Activated CD4-positive, CD25-positive, alpha-beta regulatory T cell treated with anti-CD3 and anti-CD28 coated beads, Interleukin-2, amount 50 U/mL, for 72 hours (primary cell): ENCODE measurements at regions not wholly inside any gene's neighbourhood (a gene's known extent, or its start where the extent isn't known, plus 50 kb on each side); places are given as distances from the start of the nearest gene placed in this dataset.

Experiments
- DNase-seq: peaks from one replicate; pipeline ENCODE4 v3.0.0; 2021

GRCh38 chr2:13109516-13109915 lies 392.8 kb downstream of the TRIB2 start:
- DNase-seq, result no peak

GRCh38 chr2:13110825-13111224 lies 394.1 kb downstream of the TRIB2 start:
- no peak for DNase-seq

- DNase-seq, result no peak
These were observed 396.3 kb downstream of the TRIB2 start for GRCh38 chr2:13113002-13113401.

GRCh38 chr2:13114391-13114790 lies 397.7 kb downstream of the TRIB2 start:
- no peak for DNase-seq

- DNase-seq, result no peak
These were observed 398.9 kb downstream of the TRIB2 start for GRCh38 chr2:13115643-13116042.

GRCh38 chr2:13121096-13121495 lies 404.4 kb downstream of the TRIB2 start:
- DNase-seq, result no peak

GRCh38 chr2:13128139-13128538 lies 411.4 kb downstream of the TRIB2 start:
- no peak for DNase-seq

GRCh38 chr2:13135369-13135768 lies 418.6 kb downstream of the TRIB2 start:
- no peak for DNase-seq

GRCh38 chr2:13135856-13136255 lies 419.1 kb downstream of the TRIB2 start:
- no peak for DNase-seq

- no peak for DNase-seq
These were observed 420.9 kb downstream of the TRIB2 start for GRCh38 chr2:13137679-13138078.

- DNase-seq, result no peak
These were observed 424.6 kb downstream of the TRIB2 start for GRCh38 chr2:13141315-13141714.

- no peak for DNase-seq
These were observed 426.7 kb downstream of the TRIB2 start for GRCh38 chr2:13143451-13143850.

GRCh38 chr2:13156916-13157315 lies 440.2 kb downstream of the TRIB2 start:
- DNase-seq, result no peak

- DNase-seq, result no peak
These were observed 441.7 kb downstream of the TRIB2 start for GRCh38 chr2:13158466-13158865.

- no peak for DNase-seq
These were observed 464.0 kb downstream of the TRIB2 start for GRCh38 chr2:13180729-13181128.

- DNase-seq, result no peak
These were observed 476.3 kb downstream of the TRIB2 start for GRCh38 chr2:13193075-13193474.

GRCh38 chr2:13193900-13194299 lies 477.2 kb downstream of the TRIB2 start:
- no peak for DNase-seq

GRCh38 chr2:13195270-13195669 lies 478.5 kb downstream of the TRIB2 start:
- no peak for DNase-seq

GRCh38 chr2:13197248-13197647 lies 480.5 kb downstream of the TRIB2 start:
- no peak for DNase-seq

- DNase-seq, result no peak
These were observed 485.2 kb downstream of the TRIB2 start for GRCh38 chr2:13201924-13202323.

GRCh38 chr2:13212115-13212514 lies 495.4 kb downstream of the TRIB2 start:
- DNase-seq, result no peak

- no peak for DNase-seq
These were observed 501.5 kb downstream of the TRIB2 start for GRCh38 chr2:13218205-13218604.

- DNase-seq, result no peak
These were observed 510.8 kb downstream of the TRIB2 start for GRCh38 chr2:13227578-13227977.

- no peak for DNase-seq
These were observed 513.5 kb downstream of the TRIB2 start for GRCh38 chr2:13230221-13230620.

- no peak for DNase-seq
These were observed 523.3 kb downstream of the TRIB2 start for GRCh38 chr2:13240061-13240460.
